NCI-H146 (cell line): ENCODE measurements at regions not wholly inside any gene's neighbourhood (a gene's known extent, or its start where the extent isn't known, plus 50 kb on each side); places are given as distances from the start of the nearest gene placed in this dataset.

Source experiments
- DNase-seq: peaks from one replicate; lab custom pipeline; 2025; lab: John Stamatoyannopoulos, UW

DNA sequence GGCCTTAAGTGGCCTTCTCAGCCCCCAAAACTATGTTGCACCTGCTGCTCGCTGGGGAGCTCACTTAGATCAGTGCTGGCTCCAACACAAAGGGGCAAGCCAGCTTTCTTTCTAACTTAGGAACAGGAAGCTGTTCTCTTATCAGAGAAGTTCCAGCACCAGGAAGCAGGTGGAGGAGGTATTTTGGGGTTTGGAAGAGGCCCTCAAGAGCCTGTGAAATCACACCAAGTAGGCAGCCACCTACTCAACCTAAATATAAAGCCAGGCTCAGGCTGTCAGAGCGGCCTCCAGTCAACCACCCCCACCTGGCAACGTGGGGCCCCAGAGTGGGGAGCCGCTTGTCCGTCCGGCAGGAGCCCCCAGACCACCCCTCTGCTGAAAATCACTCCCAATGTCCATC, 152.8 kb downstream of the OLFM1 start:
- DNase-seq, result no peak

- no peak for DNase-seq
Observed at GRCh38 chr9:135240871-135241311, 153.4 kb downstream of the OLFM1 start.

DNA sequence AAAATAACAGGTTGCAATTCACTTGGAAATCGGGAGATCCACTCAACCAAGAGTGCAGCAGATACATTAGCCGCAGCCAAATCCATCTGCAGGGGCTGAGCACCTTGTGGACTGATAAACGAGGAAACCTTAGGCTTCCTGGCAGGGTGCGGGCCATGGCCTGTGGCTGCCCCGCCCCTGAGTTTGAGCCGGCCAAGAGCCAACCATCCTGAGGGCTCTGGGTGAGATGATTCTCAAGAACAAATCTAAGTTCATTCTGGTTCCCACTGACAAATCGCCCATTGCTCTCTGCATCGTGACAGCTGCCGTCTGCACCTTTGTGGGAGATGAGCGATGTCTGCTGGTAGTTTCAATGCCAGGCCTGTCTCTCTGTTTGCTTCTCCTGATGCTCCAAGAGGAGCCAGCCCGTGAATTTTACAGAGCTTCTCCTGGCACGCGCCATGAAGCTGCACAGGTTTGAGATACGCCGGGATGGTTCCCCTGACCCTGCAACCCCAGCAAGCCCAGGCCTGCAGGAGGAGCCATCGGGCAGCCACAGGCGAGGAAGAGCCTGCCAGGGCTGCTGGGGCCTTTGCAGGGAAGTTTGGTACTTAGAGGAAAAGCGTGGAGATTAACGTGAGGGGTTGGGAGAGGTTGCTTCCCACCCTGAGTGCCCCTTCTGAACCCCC, 154.0 kb downstream of the OLFM1 start:
- no peak for DNase-seq

- DNase-seq, result no peak
Observed at GRCh38 chr9:135242049-135242396, 154.6 kb downstream of the OLFM1 start.

DNA sequence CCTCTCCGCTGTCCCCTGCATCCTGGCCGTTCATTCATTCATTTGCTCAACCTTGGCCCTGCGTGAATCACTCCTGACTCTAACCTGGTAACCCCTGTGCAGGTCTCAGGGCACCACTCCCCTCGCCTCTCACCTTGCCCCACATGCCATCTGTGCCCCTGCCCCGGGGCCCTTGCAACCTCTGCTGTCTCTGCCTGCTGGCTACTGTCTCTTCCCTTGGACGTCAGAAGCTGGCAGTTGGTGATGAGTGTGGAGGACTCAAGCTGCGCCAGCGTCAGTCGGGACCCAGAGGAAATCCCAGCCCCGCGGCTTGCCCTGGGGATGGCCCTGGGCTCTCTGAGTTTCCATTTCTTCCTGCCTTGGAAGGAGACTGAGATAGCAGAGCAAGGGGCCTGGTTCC, 154.9 kb downstream of the OLFM1 start:
- no peak for DNase-seq

DNA sequence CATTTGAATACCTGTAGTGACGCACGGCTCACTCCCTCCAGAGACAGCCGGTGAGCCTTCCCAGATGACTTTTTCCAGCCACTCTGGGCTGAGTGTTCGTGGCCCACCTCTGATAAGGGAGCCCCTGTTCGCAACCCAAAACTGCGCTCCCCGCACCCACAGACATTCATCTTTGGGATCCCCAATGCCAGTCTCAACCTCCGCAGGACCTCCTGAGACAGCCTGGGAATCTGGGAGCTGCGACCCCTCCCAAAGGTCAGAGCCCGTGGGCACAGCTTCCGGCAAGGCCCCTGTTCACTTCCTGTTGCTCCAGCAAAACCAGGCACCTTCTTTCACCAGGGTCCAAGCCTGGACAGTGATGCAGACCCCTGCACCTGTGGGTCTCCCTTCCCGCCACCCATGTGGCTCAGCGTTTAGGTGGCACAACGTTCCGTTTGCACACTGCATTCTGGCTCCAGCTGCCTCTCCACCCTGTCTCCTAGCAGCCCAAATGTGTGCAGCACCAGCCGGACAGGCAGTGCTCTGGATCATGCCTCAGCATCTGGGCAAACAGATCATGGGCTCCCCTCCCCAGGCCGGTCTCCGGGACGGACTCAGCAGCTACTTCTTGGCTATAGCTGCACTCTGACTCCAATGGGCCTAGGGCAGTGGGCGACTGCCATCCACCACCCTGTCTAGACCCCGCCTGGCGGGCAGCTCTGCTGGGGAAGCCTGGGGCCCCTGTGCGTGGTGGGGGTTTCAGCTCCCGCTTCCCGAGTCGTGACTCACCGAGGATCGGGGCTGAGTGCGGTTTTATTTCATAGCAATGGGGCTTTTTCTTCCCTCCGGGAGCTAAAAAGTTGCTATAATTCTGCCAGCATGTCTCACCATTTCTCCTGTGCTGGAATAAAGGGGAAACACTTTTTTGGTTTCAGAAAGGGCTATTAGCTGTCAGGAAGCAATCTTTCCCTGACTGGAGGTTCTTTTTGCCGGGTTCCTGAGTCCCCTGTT, 156.0 kb downstream of the OLFM1 start:
- DNase-seq, result no peak

DNA sequence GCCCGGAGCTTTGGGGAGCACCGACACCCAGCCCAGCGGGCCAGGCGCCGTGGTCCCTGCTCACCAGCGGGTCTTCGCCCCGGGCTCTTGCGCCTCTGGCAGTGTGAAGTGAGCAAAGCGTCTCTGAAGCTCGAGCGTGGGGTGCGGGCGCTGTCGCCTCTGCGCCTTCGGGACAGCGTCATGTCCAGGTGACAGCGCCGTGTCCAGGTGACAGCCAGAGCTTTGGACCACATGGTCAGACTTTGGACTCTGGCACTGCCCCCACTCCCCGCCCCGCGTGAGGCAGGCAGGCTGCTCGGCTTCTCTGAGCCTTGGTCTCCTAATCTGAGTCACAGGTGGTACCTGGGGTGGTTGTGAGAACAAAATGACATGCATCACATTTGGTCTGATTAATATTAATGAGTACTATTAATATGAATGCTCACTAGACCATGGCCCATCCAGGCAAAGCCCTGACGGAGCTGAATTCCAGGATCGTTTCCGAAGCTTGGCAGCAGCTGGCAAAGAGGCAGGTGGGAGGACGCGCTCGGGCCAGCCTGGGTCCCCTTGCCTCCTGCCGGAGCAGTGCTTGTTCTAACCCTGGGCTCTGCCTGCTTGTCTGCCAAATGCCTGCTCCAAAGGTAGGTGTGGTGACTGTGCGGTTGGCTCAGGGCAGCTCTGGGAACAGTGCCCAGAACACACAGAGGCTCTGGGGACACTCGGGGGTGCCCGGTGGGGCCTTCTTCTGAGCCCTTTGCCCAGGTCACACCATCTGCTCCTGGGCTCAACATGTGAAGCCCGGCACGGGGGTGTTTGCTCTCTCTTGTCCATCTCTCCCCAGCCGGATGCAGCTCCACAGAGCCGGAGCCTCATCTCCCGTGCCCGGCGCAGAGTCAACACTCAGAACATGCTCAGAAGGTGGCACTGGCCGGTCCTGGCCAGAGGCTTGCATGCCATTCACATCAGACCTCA, 157.1 kb downstream of the OLFM1 start:
- no peak for DNase-seq

- DNase-seq, result no peak
Observed at GRCh38 chr9:135245482-135246247, 158.2 kb downstream of the OLFM1 start.

DNA sequence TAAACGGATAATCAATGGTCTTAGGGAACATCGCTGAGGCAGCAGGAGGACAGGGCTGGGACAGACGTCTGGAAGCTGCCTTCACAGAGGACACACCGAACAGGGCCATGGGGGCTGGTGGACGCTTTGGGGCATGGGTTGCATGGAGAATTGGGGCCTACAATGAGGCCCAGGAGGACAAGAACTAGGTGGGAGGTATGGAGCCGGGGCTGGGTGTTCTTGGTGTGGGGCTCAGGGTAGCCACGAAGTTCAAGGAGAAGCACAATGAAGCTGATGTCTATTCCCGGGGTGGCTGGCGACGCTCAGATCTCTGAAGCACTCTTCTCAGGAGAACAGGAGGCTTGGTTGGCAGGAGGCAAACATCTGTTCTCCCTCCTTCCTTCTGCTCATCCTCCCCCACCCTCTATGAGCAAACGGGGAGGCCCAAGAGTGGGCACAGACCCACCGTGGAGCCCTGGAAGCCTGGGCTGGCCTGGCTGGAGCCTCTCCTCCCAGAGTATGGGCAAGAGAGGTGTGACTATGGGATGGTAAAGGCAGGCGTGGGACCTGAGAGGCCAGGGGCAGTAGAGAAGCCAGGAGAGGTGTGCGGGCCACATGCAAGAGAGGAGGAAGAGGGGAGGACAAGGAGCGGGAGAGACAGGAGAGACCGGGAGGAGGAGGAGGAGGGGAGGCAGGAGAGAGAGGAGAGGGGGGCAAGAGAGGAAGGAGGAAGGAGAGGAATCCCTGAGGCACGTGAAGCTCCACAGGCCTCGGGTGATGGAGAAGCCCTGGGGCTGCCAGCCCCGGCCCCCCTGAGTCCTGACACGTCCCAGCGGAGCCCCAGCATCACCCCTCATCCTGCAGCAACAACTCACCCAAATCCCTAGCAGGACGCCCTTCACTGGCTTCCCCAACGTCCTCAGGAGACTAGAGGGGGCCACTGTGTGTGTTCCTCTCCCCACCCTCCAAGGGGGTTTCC, 159.1 kb downstream of the OLFM1 start:
- no peak for DNase-seq

- DNase-seq, result no peak
Observed at GRCh38 chr9:135247227-135247930, 159.9 kb downstream of the OLFM1 start.

GRCh38 chr9:135248111-135248510, 160.6 kb downstream of the OLFM1 start:
- DNase-seq, result no peak

GRCh38 chr9:135248721-135249120, 161.3 kb downstream of the OLFM1 start:
- no peak for DNase-seq

DNA sequence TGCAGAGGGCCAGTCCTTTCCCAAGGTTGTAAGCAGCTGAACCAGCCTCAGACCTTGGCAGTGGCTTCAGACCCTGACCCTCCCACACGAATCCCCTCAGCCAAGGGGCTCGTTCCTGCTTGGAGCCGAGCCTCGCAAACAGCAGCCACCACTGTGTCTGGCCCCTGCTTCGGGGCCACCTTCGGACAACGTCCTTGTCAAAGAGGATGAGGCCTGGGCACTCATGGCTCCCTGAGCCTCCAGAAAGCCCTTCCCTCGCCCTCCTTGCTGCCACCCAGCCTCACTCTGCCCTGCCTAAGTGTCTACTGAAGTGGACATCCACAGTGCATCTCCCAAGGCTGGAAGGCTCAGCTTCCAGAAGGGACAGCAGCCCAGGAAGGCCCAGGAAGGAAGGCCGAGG, 161.7 kb downstream of the OLFM1 start:
- no peak for DNase-seq

GRCh38 chr9:135249711-135250110, 162.2 kb downstream of the OLFM1 start:
- DNase-seq, result no peak

GRCh38 chr9:135251331-135251761, 163.9 kb downstream of the OLFM1 start:
- no peak for DNase-seq

- DNase-seq, result no peak
Observed at GRCh38 chr9:135251996-135252760, 164.7 kb downstream of the OLFM1 start.

GRCh38 chr9:135252980-135253304, 165.5 kb downstream of the OLFM1 start:
- DNase-seq, result no peak

GRCh38 chr9:135253305-135254004, 166.0 kb downstream of the OLFM1 start:
- no peak for DNase-seq
